GM21786 (cell line): ENCODE measurements at regions not wholly inside any gene's neighbourhood (a gene's known extent, or its start where the extent isn't known, plus 50 kb on each side); places are given as distances from the start of the nearest gene placed in this dataset.
"Not testable (repeated sequence)": the region's sequence is repeated elsewhere in the genome, so short reads cannot be mapped to it uniquely, and the experiment has no call there.

ENCODE experiments used
- ATAC-seq: cut with Tn5 transposase; IDR thresholded peaks from one replicate; pipeline ENCODE4 v1.9.1; 2021; ENCODE audit not compliant: unreplicated experiment

DNA sequence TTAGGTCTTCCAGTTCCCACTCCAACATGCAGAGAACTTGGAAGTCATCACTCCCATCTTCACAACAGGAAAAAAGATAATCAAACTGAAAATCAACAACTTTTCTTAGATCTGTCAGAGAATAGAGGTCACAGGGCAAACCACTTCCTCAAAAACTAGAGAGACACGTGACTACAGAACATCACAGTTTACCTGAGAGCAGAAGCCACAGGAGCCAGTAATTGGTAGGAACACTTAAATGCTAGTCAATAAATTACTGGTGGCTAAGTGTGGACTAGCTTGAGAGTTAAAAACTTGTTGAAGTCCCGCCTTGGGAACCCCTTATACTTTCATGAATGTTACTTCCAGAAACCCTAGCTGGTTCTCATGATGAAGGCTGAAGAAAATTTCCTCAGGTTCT, 81.1 kb downstream of the THSD1 start:
- peak; percentile 84 for ATAC-seq

DNA sequence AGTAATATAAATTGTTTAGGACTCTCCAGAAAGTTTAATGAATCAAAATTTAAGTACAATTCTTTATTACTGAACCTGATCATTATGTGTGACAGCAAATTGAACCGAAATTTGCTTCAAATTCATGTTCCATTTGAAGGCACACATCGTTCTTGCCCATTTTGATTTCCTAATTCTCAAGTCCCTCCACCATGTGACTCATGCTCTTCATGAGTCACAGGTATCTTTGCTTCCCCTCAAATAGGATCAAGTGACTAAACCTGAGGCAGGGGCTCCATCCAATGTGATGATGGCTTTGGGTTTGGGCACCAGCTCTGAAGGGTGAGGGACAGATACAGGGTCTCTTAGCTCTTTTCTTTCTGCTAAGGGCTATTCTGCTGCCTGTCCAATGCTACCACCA, 86.1 kb downstream of the THSD1 start:
- ATAC-seq, result no peak

DNA sequence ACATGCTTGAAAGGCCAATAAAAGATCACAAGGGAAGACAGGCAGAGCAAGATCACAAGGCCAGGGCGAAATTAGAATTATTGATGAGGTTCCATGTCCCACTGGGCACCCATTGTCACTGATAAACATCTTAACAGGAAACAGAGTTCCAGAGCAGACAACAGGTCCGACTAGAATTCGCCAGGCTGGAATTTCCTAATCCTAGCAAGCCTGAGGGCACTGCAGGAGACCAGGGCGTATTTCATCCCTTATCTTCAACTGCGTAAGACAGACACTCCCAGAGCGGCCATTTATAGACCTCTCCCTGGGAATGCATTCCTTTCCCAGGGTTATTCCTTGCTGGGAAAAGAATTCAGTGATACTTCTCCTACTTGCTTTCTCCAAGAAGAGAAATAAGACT, 96.1 kb downstream of the THSD1 start:
- not testable (repeated sequence) for ATAC-seq

DNA sequence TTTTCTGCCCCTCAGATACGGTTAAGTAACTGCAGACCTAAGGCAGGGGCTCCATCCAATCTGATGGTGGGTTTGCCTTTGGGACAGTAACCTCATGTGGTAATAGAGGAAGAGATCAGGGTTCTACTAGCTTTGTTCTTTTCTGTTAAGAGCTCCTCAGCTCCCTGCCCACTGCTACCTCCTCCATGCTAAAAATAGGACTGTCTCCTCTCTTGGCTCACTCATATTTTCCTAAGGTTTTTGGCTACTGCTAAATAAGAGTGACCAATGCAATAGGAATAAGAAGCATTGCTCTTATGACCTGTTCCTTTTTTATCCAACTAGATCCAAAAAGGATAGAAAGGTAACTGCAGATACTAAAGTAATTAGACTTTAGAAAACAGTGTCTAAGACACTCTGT, 99.6 kb downstream of the THSD1 start:
- ATAC-seq, result not testable (repeated sequence)

DNA sequence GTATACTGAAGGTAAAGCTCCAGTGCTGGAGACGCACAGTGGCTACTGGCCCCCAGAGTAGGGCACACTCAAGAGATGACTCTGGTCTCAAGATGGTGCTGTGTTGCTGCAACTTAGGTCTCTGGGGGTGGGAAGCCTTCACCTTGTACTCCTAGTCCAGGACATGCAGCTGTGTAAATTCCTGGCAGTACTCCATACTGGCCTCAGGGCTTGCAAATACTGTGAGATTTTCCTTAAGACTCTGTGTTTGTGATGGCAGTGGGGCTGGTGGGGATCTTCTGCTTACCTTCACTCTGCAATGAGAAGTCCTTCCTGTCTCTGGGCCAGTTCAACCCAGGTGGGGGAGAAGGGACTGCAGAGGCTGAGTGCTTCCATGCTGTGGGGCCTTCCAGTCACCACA, 102.9 kb downstream of the THSD1 start:
- not testable (repeated sequence) for ATAC-seq

DNA sequence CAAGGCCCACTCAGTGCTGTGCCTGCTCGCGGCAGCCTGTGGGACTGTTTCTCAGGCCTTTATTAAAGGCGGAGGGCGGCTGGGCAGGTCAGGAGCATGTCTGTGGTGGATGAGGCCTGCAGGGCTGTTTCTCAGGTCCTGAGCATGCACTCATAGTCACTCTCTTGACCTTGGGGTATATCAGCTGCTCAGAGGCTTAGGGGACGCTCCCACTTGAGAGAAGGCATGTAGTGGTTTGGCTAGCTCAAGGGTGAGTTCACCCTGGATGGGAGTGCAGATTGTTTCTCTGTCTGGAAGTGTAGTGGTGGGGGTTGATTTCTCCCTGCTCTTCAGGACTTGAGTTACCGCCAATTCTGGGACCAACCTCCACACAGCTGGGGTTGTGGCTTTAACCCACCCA, 103.3 kb downstream of the THSD1 start:
- ATAC-seq, result not testable (repeated sequence)

DNA sequence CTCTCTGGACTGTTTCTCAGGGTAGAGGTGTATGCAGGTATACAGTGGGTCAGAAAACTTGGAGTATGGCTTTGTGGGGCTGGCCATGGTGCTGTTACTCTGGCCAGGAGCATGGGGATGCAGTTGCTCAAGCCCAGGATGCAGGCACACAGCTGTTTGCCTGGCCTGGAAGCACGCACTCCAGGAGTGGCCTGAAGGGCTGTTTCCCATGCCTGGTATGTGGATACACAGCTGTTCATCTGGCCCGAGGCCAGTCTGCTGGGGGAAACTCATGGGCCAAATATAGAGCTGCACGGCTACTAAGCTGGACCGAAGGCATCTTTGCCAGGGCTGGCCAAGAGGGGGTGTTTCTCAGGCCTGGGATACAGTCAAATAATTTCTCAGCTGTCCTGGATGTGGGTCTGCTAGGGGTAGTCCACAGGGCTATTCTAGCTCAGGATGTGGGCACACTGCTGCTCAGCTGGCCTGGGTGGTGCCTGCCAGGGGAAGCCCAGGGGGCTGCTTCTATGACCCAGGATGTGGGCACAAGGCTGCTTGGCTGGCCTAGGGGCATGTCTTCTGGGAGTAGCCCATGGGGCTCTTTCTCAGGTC, 104.1 kb downstream of the THSD1 start:
- ATAC-seq, result not testable (repeated sequence)

DNA sequence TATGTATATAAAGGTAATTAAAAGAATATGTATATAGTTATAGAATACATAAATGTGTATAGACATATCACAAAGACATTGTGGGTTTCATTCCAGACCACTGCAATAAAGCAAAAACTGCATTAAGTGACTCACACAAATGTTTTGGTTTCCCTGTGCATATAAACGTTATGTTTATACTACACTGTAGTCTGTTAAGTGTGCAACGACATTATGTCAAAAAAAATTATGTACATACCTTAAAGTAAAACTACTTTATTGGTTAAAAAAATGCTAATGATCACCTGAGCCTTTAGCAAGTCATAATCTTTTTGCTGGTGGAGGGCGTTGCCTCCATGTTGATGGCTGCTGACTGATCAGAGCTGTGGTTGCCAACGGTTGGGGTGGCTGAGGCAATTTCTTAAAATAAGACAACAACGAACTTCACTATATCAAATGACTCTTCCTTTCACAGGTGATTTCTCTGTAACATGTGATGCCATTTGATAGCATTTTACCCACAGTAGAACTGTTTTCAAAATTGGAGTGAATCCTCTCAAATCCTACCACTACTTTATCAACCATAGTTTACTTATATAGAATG, 107.8 kb downstream of the THSD1 start:
- not testable (repeated sequence) for ATAC-seq

DNA sequence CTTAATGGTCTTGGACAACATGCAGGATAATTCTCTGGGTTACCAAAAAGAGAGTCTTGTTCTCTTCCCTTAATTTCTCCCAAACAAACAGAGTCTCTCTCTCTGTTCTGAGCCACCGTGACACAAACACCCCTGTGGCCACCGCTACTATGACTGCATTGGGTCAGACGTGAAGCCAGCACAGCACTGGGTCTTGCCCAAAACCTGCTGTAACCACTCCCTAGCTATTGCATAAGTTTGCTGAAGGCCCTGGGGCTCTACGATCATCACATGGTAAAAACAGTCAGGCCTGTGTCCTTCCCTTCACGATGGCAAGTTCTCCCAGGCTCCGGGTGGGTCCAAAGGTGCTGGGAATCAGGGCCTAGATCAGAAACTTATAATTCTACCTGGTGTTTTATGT, 117.1 kb downstream of the THSD1 start:
- not testable (repeated sequence) for ATAC-seq

DNA sequence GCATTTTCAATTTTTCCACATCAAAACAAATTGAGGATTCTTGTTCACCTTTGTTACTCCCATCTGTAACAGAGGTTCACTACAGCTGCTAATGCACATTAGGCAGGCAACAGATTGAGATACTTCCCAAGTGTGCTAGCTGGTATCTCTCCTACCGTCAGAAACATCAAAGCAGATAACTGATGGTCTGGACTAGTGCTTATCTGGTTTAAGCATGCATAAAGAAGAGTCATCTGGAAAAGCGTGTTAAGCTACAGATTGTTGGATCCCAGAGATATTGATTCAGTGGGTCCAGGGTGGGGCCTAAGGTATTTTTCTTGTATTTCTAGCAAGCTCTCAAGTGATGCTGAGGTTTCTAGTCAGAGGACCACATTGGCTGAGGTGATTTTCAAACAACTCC, 122.0 kb upstream of the NEK3 start:
- ATAC-seq, result not testable (repeated sequence)

DNA sequence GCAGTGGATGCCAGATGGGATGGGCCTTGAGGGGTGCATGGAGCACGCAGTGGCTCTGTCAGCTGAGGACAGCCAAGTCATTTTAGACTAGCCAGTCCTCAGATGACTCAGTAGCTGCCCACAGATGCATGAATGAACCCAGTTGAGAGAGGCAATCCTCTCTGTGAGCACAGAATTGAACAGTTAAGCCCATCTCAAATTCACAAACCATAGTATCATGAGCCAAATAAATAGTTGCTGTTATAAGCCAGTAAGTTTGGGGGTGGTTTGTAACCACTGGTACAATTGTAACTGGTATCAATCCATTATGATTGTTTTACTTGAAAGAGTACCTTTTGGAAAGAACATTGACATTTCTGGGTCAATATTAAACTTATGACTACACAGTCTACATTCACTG, 120.0 kb upstream of the NEK3 start:
- not testable (repeated sequence) for ATAC-seq

DNA sequence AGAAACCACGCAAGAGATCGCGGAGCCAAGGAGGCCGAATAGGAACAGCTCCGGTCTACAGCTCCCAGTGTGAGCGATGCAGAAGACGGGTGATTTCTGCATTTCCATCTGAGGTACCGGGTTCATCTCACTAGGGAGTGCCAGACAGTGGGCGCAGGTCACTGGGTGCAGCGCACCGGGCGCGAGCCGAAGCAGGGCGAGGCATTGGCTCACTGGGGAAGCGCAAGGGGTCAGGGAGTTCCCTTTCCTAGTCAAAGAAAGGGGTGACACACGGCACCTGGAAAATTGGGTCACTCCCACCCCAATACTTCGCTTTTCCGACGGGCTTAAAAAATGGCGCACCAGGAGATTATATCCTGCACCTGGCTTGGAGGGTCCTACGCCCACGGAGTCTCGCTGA, 94.9 kb upstream of the NEK3 start:
- ATAC-seq, result not testable (repeated sequence)

DNA sequence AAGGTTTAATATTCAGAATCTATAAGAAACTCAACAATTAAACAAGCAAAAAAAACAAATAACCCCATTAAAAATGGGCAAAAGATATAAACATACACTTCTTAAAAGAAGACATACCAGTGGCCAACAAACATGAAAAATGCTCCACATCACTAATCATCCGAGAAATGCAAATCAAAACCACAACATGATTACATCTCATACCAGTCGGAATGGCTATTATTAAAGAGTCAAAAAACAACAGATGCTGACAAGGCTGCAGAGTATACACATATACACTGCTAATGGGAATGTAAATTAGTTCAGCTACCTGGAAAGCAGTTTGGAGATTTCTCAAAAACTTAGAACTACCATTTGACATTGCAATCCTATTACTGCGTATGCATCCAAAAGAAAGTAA, 81.4 kb upstream of the NEK3 start:
- not testable (repeated sequence) for ATAC-seq

DNA sequence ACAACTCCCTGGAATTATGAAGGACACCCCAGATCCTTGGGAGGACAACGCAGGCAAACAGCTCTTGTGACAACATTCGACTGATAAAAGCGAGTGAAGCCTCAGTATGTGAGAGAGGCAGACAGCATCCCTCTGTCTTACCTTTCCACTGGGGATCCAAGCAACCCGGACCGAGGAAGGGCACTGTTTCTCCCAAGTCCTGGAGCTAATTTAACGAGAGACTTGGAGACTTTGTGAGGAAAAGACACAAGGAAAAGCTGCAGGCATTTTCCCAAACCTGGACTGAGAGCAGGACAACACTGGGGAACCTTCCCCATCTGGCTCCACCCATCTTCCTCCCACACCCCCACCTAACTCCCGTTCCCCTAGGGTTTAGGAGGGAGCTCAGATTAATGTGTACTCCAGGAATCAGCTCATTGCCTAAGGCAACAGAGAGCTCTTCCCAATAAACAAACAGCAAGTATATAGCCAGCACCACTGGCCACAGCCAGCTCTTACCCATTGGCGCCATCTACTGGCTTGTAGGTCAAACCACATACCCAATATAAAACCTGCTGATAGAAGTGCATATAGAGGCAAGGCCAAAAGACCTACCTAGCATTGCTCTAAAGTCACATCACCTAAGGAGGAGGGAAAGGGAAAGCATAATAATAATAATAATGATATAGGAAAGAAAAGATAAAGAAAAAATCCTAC, 76.7 kb upstream of the NEK3 start:
- peak; percentile 86 for ATAC-seq

DNA sequence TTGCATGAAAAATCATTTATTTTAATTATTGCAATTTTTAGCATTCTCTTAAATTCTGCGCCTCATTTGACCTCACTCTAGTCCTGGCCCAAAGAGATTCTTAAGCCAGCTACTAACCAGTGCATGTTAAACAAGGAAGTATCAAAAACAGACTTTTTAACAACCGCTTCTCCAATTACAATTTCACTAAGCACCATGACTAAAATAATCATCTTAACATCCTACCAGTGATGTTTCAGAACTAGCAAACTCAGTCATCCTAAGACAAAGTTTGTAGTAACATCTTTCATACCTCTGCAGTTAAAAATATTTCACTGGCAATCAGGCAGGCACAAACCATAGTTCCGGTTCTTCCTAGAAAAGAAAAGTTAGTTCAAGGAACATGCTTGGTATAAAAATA, 75.5 kb upstream of the NEK3 start:
- not testable (repeated sequence) for ATAC-seq

DNA sequence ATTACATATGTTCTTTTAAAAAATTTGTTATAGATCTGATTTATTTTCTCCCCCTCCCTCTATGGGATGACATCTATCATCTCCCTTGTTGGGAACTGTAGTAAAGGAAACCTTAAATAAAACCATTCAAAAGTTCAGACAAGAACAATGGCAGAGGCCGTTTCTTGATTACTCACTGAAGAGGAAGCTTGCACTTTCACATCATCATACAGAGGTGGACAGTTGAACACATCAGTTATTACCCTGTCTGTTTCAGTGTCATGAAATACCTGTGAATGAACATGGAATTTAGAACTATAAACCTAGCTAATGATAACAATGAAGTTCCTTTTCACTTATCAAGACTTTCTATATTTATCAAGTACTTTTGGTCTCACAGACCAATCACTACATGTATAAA, 63.7 kb upstream of the NEK3 start:
- ATAC-seq, result peak; percentile 55

DNA sequence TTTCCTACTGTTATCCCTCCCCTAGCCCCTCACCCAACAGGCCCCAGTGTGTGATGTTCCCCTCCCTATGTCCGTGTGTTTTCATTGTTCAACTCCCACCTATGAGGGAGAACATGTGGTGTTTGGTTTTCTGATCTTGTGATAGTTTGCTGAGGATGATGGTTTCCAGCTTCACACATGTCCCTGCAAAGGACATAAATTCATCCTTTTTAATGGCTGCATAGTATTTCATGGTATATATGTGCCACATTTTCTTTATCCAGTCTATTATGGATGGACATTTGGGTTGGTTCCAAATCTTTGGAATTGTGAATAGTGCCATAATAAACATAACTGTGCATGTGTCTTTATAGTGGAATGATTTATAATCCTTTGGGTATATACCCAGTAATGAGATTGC, 54.5 kb upstream of the NEK3 start:
- not testable (repeated sequence) for ATAC-seq

DNA sequence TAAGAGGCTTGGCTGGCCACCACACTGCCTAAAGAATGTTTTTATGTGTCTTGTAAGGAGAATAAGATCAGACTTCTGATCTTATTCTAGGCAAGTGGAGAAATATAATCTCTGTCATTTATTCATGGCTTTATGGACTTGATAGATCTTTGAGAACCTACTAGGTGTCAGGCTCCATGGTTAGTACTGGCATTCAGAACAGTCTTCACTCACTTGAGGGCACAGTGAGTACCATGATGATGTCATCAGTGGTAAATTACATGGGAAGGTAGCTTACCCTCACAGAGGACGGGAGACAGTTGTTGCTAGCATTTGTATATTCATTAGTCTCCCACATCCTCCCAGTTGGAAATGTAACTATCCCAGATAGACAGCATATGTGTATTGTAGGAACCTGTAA, 53.5 kb upstream of the NEK3 start:
- not testable (repeated sequence) for ATAC-seq

DNA sequence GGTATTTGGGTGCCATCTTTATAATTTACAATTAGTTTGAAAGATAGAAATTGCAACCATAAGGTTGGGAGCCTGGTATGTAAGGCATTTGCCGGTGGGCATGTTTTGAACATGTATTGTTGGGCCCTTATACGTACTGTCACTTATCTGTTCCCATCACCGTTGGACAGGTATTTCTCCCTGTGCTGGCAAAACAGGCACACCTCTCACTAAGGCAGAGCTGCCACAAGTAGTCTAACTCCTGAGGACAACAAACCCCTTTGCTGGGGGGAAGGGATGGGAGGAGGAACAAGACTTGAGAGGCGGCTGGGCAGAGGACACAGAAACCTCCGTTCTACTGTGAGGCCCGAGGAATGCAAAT, 52.0 kb upstream of the NEK3 start:
- not testable (repeated sequence) for ATAC-seq

DNA sequence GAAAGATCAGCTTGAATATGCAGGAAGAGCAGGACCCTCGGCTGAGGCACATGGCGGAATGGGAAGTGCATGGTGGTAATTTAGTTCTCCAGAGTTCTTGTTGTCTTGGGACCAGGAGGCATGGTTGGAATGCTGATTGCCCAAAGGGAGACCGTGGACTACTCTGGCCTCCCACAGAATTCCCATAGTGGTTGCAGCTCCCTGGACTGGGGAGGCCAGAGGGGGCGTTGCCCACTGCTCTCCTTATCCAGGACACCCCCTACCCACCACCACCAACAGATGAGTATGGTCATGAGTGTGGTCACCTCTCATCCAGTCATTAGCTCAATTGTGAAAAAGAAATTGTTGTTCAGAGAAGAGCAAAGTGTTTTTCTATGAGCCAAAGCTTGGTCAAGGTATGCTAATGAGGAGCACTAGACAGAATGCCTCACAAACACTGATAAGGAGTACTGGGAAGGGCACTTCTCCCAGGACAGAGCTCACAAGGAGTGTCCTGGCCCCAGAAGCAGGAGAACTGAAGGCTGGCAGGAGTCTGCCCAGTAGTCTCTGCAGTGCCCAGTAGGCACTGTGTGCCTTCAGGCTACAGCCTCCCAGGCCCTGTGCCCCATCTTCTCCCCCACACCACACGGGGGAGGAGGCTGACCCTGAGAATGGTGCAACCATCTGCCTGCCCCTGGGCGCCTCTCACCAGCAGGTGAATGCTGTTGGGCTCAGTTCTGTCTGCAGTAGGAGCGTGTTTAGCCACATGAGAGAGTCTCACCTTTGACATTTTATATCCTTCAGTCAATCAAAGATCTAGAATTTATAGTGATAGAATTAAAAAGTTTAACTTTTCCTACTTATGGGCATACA, 51.4 kb upstream of the NEK3 start:
- ATAC-seq, result not testable (repeated sequence)
